ENCODE measurements at regions not wholly inside any gene's neighbourhood (a gene's known extent, or its start where the extent isn't known, plus 50 kb on each side); places are given as distances from the start of the nearest gene placed in this dataset.

DNA sequence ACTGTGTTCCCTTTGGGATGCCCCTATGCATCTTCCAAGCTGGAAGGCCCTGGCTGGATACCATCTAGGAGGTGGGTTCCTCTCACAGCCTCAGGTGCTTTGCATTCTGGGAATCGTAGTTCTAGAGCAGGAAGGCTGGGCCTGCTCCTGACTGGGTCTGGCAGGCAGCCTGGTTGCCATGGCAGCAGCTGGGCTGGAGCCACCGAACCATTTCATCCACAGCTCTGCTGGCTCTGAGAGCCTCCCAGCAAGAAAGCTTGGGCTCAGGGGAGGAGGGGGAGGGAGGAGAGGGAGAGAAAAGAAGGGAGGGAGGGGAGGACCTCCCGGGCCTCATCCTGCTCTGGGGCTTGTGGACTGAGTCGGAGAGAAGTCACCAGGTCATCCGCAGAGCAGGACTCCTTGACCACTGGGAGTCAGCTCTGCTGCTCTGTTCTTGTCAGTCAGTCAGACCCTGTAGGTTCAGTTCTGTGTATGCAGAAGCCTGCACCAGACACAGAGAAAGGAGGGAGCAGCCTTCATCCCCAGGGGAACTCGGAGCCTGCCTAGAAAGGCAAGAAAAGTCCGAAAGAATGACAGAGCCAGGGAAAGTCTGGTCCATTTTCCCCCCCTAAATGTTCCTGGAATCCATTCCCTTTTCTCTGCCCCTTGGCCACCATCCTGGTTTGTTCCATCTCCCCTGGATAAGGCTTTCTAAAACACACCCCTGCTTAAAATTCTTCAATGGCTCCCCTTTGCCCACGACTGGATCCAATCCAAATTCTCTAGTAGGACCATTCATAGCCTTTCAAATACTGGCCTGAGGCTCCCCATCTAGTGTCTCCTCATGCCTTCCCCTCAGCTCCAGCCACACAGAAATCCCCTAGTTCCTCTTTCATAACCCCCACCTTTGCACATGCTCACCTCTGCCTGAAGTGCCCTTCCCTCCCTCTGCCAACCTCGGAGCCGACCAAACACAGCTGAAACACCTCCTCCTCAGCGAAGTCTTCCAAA, 65.4 kb upstream of the ARAP3 start:
- ChIA-PET POLR2A (ENCODE audit: low non-redundant PET) (interaction anchor here (0.6 to 0.7 kb wide), 3 partner anchors 36 to 580 kb away, joined by 3 to 6 read pairs (median 4); no protein-coding TSS in a partner anchor), CTCF (interaction anchor here (0.7 to 1.4 kb wide), 7 partner anchors 10 to 214 kb away, joined by 3 to 4 read pairs (median 3); partner anchors contain the start of gene PCDH1)
- TF ChIP-seq, protein P1, sequence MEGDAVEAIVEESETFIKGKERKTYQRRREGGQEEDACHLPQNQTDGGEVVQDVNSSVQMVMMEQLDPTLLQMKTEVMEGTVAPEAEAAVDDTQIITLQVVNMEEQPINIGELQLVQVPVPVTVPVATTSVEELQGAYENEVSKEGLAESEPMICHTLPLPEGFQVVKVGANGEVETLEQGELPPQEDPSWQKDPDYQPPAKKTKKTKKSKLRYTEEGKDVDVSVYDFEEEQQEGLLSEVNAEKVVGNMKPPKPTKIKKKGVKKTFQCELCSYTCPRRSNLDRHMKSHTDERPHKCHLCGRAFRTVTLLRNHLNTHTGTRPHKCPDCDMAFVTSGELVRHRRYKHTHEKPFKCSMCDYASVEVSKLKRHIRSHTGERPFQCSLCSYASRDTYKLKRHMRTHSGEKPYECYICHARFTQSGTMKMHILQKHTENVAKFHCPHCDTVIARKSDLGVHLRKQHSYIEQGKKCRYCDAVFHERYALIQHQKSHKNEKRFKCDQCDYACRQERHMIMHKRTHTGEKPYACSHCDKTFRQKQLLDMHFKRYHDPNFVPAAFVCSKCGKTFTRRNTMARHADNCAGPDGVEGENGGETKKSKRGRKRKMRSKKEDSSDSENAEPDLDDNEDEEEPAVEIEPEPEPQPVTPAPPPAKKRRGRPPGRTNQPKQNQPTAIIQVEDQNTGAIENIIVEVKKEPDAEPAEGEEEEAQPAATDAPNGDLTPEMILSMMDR (conservative IDR thresholded peaks at IDR 0.05; ENCODE audit: low read depth), result no peak
- H3K27ac ChIP-seq, result no peak overlapping the region
- peak; percentile 65 for DNase-seq (ENCODE audit: low spot score)

DNA sequence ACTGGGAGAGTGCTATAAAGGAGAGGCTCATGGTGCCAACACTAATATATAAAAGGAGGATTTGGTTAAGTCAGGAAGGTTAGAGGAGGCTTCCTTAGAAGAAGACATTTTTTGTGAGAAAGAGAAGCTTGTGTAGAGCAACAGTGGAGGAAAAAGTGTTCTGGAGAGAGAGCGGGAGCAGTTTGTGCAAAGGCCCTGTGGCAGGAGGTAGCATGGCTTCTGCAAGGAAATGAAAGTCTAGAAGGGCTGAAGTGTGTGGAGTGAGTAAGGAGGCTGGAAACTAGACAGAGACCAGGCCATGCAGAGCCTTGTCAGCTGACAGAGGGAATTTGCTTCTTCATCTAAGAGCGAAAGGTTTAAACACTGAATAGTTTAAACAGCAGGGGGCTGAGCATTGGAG, 64.4 kb upstream of the ARAP3 start:
- TF ChIP-seq, protein P1 (conservative IDR thresholded peaks at IDR 0.05; ENCODE audit: low read depth), result no peak
- ChIA-PET POLR2A (ENCODE audit: low non-redundant PET) (no interaction called here), CTCF (interaction anchor here (0.6 kb wide), 1 partner anchor 177 kb away, joined by 3 read pairs; the partner anchor contains the start of gene DELE1)
- H3K27ac ChIP-seq, result no peak overlapping the region
- no peak for DNase-seq (ENCODE audit: low spot score)

DNA sequence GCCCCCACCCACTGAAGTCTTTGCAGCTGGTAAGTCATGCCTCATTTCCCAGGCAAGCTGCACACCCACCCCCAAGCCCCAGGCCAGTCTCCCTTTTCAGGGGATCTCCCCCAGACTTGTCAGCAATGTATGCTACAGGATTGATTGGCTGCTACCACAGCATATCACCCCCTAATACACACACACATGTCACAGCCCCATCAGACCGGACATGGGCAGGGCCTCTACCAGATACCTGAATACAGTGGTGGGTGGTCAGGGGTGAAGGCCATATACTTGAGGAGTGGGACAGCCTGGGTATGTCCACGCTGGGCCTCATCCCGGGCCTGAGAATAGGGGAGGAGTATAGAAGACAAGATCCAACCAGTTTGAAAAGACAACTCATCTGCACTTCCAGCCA, 63.4 kb upstream of the ARAP3 start:
- CTCF ChIA-PET, result no interaction called here

DNA sequence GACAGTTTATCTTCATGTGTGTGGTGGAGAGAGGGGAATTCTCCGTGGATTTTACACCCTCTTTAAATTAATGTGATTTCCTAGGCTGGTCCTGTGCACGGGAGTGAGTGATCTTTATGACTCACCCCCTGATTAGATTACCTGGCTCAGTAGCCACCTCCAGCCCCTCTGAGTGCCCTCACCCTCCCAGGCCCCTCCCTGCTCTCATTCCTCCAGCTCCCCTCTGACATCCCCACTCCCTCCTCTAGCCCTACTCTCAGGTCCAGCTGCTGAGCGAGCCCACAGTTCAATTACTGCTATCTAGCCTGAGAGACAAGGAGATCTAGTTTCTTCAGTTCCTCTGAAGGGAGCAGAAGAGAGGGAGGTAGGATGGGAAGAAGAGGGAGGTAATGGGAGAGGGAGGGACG, 61.8 kb upstream of the ARAP3 start:
- POLR2A ChIA-PET (ENCODE audit: low non-redundant PET), result no interaction called here
- no peak for DNase-seq (ENCODE audit: low spot score)
- CTCF ChIA-PET, result interaction anchor here (0.6 to 1.2 kb wide), 3 partner anchors 74 to 135 kb away, joined by 3 to 4 read pairs (median 3); no protein-coding TSS in a partner anchor
- TF ChIP-seq, protein P1 (conservative IDR thresholded peaks at IDR 0.05; ENCODE audit: low read depth), result no peak
- no peak overlapping the region for H3K27ac ChIP-seq

More for the DNA sequence above, 63.4 kb upstream of the ARAP3 start:
- TF ChIP-seq, protein P1 (conservative IDR thresholded peaks at IDR 0.05; ENCODE audit: low read depth), result no peak
- H3K27ac ChIP-seq, result no peak overlapping the region
- DNase-seq (ENCODE audit: low spot score), result no peak
- POLR2A ChIA-PET (ENCODE audit: low non-redundant PET), result no interaction called here

DNA sequence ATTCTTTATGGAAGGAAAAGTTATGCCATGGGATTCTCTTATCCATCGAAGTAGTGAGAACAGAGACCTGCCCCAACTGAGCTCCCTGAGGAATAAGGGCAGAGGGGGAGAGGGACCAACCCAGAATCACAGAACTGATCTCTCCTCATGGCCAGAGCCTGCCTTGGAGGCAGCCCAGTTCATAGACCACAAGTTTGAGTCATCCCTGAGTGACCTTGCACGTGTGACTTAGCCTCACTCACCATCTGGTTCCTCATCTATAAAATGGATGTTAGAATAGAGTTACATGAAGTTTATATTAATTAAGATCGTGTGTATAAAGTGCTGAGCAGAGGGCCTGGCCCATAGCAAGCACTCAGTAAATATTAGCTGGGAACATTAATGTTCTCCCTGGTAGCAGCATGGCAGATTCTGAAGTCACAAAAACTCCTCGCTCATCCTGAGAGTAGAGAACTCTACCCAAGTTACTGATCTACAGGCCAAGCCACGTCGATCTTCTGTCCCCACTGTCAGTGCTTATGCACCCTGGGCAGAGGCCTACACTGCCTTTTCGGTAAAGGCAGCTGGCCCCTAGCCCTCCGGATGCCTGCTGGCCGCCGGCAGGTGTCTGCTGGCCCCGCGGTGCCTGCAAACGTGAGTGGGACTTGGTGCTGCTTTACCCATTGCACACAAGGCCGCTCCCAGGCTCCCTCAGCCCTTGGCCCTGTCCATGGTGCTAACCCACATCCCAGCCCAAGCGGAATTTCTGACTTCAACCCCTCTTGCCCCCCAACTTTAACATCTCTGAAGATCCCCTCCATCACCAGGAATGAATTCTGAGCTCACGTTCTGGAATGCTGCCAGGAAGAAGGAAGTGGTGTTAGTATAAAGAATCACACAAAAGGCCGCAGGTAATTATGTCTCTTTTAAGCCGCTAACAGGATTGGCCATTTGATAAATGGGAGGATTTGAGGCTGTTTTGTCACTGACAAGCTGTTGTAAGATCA, 61.1 kb upstream of the ARAP3 start:
- ChIA-PET POLR2A (ENCODE audit: low non-redundant PET) (no interaction called here), CTCF (interaction anchor here (0.7 to 1.2 kb wide), 2 partner anchors 74 to 136 kb away, joined by 3 to 4 read pairs; no protein-coding TSS in a partner anchor)
- TF ChIP-seq, protein P1 (conservative IDR thresholded peaks at IDR 0.05; ENCODE audit: low read depth), result no peak
- H3K27ac ChIP-seq, result no peak overlapping the region
- DNase-seq (ENCODE audit: low spot score), result peak; percentile 67

DNA sequence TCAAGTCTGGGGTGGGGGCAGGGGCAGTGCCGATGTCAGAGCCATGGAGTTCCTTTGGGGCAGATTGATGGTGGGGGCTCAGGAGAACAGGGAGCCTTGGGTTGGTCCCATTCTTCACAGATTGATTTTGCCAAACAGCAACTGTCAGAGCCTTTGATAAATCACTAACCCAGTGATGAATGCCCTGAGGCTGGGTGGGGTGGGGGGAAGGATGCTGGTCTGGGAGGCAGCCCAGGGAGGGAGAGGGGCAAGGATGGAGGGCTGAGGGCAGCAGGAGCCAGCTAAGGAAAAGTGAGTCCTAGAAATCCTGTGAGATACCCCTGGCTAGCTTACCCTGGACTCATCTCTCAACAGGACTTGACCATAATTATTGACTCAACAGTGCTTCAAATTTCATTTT, 60.1 kb upstream of the ARAP3 start:
- no peak overlapping the region for H3K27ac ChIP-seq
- POLR2A ChIA-PET (ENCODE audit: low non-redundant PET), result no interaction called here
- TF ChIP-seq, protein P1 (conservative IDR thresholded peaks at IDR 0.05; ENCODE audit: low read depth), result no peak
- DNase-seq (ENCODE audit: low spot score), result no peak
- CTCF ChIA-PET, result no interaction called here
